ENCODE measurements at regions not wholly inside any gene's neighbourhood (a gene's known extent, or its start where the extent isn't known, plus 50 kb on each side); places are given as distances from the start of the nearest gene placed in this dataset.

DNA sequence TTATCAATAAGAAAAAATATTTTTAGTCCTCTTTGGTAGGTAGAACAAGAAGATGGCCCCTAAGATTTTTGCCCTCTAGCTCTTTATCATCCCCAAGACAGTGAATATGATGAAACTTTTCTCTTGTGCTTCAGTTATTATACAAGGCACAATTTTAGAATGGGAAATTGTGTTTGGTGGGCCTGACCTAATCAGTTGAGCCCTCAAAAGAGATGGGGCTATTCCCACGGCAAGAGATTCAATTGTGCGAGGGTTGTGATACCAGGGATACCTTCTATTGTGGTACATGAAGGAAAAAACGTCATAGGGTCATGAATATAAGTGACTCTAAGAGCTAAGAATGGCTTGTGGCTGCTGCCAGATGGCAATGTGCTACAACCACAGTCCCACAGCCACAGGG lies 94.0 kb upstream of the COX7C start:
- no peak for TF ChIP-seq POLR2A (IDR thresholded peaks at IDR 0.05)
- TF ChIP-seq, protein P1, sequence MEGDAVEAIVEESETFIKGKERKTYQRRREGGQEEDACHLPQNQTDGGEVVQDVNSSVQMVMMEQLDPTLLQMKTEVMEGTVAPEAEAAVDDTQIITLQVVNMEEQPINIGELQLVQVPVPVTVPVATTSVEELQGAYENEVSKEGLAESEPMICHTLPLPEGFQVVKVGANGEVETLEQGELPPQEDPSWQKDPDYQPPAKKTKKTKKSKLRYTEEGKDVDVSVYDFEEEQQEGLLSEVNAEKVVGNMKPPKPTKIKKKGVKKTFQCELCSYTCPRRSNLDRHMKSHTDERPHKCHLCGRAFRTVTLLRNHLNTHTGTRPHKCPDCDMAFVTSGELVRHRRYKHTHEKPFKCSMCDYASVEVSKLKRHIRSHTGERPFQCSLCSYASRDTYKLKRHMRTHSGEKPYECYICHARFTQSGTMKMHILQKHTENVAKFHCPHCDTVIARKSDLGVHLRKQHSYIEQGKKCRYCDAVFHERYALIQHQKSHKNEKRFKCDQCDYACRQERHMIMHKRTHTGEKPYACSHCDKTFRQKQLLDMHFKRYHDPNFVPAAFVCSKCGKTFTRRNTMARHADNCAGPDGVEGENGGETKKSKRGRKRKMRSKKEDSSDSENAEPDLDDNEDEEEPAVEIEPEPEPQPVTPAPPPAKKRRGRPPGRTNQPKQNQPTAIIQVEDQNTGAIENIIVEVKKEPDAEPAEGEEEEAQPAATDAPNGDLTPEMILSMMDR (IDR thresholded peaks at IDR 0.05) = no peak
